Kasumi-1 (cell line): ENCODE measurements at regions not wholly inside any gene's neighbourhood (a gene's known extent, or its start where the extent isn't known, plus 50 kb on each side); places are given as distances from the start of the nearest gene placed in this dataset.
A peak's percentile ranks its signal among the peaks of the same experiment; 100 is the strongest.

Source experiments
- DNase-seq, 2 experiments: peaks; one replicate each; lab custom pipeline; 2025; lab: John Stamatoyannopoulos, UW

- DNase-seq: no peak
Observed at GRCh38 chr12:43095669-43096280, 456.2 kb downstream of the ADAMTS20 start.

- no peak for DNase-seq
Observed at GRCh38 chr12:43094886-43095575, 457.0 kb downstream of the ADAMTS20 start.

- DNase-seq: no peak
Observed at GRCh38 chr12:43090981-43091380, 461.0 kb downstream of the ADAMTS20 start.

- DNase-seq: no peak
Observed at GRCh38 chr12:43087195-43088091, 464.6 kb downstream of the ADAMTS20 start.

GRCh38 chr12:43079476-43079875 lies 472.5 kb downstream of the ADAMTS20 start:
- no peak for DNase-seq

GRCh38 chr12:43078976-43079375 lies 473.0 kb downstream of the ADAMTS20 start:
- no peak for DNase-seq

- no peak for DNase-seq
Observed at GRCh38 chr12:43072431-43072830, 479.6 kb downstream of the ADAMTS20 start.

- DNase-seq: no peak
Observed at GRCh38 chr12:43069768-43070221, 480.2 kb upstream of the PRICKLE1 start.

GRCh38 chr12:43066471-43066870 lies 476.9 kb upstream of the PRICKLE1 start:
- DNase-seq: no peak

GRCh38 chr12:43063650-43064049 lies 474.1 kb upstream of the PRICKLE1 start:
- no peak for DNase-seq

GRCh38 chr12:43062201-43062895 lies 472.8 kb upstream of the PRICKLE1 start:
- no peak for DNase-seq

- DNase-seq: peak in 1 of 2 experiments; percentile 3
Observed at GRCh38 chr12:43060742-43061141, 471.2 kb upstream of the PRICKLE1 start.

GRCh38 chr12:43058616-43059015 lies 469.1 kb upstream of the PRICKLE1 start:
- no peak for DNase-seq

- DNase-seq: no peak
Observed at GRCh38 chr12:43057566-43057965, 468.0 kb upstream of the PRICKLE1 start.

- DNase-seq: no peak
Observed at GRCh38 chr12:43054085-43054484, 464.5 kb upstream of the PRICKLE1 start.

GRCh38 chr12:43052441-43052840 lies 462.9 kb upstream of the PRICKLE1 start:
- DNase-seq: no peak

GRCh38 chr12:43044241-43044640 lies 454.7 kb upstream of the PRICKLE1 start:
- no peak for DNase-seq

GRCh38 chr12:43038991-43039390 lies 449.4 kb upstream of the PRICKLE1 start:
- DNase-seq: no peak

- DNase-seq: no peak
Observed at GRCh38 chr12:43029971-43030370, 440.4 kb upstream of the PRICKLE1 start.

GRCh38 chr12:43028826-43029225 lies 439.3 kb upstream of the PRICKLE1 start:
- DNase-seq: no peak

- no peak for DNase-seq
Observed at GRCh38 chr12:43022838-43023237, 433.3 kb upstream of the PRICKLE1 start.

- no peak for DNase-seq
Observed at GRCh38 chr12:43015090-43015737, 425.7 kb upstream of the PRICKLE1 start.
